GM12892 (cell line): ENCODE measurements at regions not wholly inside any gene's neighbourhood (a gene's known extent, or its start where the extent isn't known, plus 50 kb on each side); places are given as distances from the start of the nearest gene placed in this dataset.

ENCODE experiments used
- DNase-seq: peaks from one replicate; pipeline ENCODE4 v3.0.0; 2011; ENCODE audit not compliant: insufficient read length
- FAIRE-seq: peaks from 2 replicates; lab custom pipeline; 2011; peaks lifted over from hg19 to GRCh38; lab: Jason Lieb, UNC
- POLR2A ChIP-seq: IDR thresholded peaks from 2 replicates; pipeline ENCODE4 v1.6.1; 2011; ENCODE audit warnings: low read depth, low read length, control low read depth
- POLR2AphosphoS5 ChIP-seq: IDR thresholded peaks from 2 replicates; pipeline ENCODE4 v1.6.1; 2011; ENCODE audit warnings: low read depth, low read length, control low read depth
- TAF1 ChIP-seq: IDR thresholded peaks from 2 replicates; pipeline ENCODE4 v1.6.1; 2011; ENCODE audit warnings: low read depth, mild to moderate bottlenecking, control low read depth, low read length, borderline replicate concordance

DNA sequence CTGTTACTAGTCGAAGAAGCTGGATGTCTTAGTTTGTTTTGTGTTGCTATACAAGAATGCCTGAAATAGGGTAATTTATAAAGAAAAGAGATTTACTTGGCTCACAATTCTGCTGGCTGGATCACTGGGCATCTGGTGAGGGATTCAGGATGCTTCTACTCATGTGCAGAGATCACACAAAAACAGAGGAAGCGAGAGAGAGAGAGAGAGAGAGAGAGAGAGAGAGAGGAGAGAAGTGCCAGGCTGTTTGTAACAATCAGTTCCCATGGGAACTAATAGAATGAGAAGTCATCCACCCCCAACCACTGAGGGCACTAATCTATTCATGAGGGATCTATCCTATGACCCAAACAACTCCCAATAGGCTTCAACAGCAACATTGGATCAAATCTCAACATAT lies 66.2 kb upstream of the FAM9A start:
- DNase-seq (no peak), FAIRE-seq (no peak)
- TF ChIP-seq POLR2AphosphoS5 (no peak), TAF1 (no peak), POLR2A (no peak)

DNA sequence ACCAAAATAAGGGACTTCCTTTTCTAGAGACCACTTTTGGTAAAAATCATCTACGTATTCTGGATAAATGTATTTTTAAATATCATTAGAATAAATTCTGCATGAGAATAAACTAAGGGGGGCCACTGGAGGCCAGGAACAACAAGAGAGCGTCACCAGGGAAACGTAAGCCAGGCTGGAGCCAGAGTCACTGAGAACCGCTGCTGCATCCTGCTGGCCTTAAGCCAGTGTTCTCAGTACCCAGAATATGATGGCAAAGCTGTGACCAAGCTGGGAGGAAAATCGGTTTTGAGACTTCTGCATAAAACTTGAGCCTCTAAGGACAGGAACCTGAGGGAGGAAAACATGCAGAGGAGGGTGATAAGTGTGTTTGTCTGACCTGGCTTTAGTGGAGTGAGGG lies 63.0 kb upstream of the FAM9A start:
- FAIRE-seq (no peak), DNase-seq (no peak)
- no peak for TF ChIP-seq POLR2A
- no peak for TF ChIP-seq TAF1
- no peak for TF ChIP-seq POLR2AphosphoS5

DNA sequence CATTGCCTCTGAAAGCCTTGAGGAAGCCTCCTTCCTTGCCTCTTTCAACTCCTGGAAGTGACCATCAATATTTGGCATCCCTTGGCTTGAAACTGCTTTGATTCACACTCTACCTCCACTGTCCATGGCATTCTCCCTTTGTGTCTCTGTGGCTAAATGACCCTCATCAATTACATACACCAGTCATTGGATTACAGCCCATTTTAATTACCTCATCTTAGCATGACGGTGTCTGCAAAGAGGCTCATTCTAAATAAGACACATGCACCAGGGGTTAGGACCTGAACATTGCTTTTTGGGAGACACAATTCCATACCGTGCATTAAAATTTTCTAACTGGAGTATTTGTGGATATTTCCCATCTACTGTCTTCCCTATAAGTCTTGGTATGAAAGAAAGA lies 60.7 kb upstream of the FAM9A start:
- FAIRE-seq (no peak), DNase-seq (no peak)
- TF ChIP-seq TAF1: no peak
- TF ChIP-seq POLR2AphosphoS5: no peak
- TF ChIP-seq POLR2A: no peak

DNA sequence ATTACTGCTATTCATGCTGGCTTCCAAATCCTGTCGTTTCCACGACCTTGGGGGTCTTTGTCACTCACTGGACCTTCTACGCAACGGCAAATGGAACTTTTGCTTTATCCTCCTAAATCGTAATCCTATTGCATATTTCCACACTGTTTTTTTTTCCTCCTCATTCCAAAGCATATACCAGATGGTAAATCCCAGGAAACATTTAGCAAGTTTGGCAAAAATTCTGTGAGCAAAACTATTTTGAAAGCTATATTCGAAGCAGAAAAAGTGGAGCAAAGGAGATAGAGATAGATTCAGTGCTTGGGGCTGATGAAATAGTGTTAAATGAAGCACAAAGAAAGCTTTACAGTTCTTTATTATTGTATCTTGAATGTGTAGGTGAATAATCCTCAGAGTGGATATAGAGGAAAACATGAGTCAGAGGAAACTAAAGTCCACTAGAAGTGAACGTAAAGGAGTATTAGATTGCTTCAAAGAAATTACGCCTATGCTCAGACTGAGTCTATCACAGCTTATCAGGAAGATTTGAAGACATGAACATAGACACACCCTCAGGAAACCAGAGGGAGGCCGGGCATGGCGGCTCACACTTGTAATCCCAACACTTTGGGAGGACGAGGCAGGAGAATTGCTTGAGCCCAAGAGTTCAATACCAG lies 50.2 kb upstream of the FAM9A start:
- DNase-seq (no peak), FAIRE-seq (no peak)
- TF ChIP-seq POLR2AphosphoS5: no peak
- no peak for TF ChIP-seq POLR2A
- no peak for TF ChIP-seq TAF1
